Astrocyte of the cerebellum (primary cell): ENCODE measurements at regions not wholly inside any gene's neighbourhood (a gene's known extent, or its start where the extent isn't known, plus 50 kb on each side); places are given as distances from the start of the nearest gene placed in this dataset.

ENCODE experiments used
- DNase-seq: peaks from one replicate; pipeline ENCODE4 v3.0.0-alpha.2; 2011; ENCODE audit warnings: low read depth
- H3K4me3 ChIP-seq: 2 replicates; pipeline ENCODE4 v1.5.1; 2011; ENCODE audit warnings: mild to moderate bottlenecking, low read depth, low read length, moderate library complexity
- CTCF ChIP-seq: IDR thresholded peaks from 2 replicates; pipeline ENCODE4 v1.5.1; 2012; ENCODE audit warnings: low read length, low read depth, moderate library complexity, mild to moderate bottlenecking; ENCODE audit errors: missing control alignments
- in situ Hi-C: cut with HindIII; loops from 2 replicates; pipeline ENCODE4 v1.10.0; 2017; ENCODE audit warnings: low sequenced_read_pairs

- H3K4me3 ChIP-seq: no peak overlapping the region
- DNase-seq: no peak
- in situ Hi-C loops: no loop called here
- no peak for TF ChIP-seq CTCF
These were observed 53.2 kb upstream of the HIF1A start for GRCh38 chr14:61641914-61642613.

GRCh38 chr14:61642614-61642982 is 52.7 kb upstream of the HIF1A start:
- in situ Hi-C loops: no loop called here
- no peak for TF ChIP-seq CTCF
- no peak for DNase-seq
- no peak overlapping the region for H3K4me3 ChIP-seq

GRCh38 chr14:61643555-61643954 is 51.8 kb upstream of the HIF1A start:
- TF ChIP-seq CTCF: no peak
- DNase-seq: no peak
- no peak overlapping the region for H3K4me3 ChIP-seq
- in situ Hi-C loops: no loop called here

GRCh38 chr14:61644175-61644574 is 51.1 kb upstream of the HIF1A start:
- no peak overlapping the region for H3K4me3 ChIP-seq
- in situ Hi-C loops: no loop called here
- no peak for DNase-seq
- TF ChIP-seq CTCF: no peak

- no peak for TF ChIP-seq CTCF
- no peak for DNase-seq
- in situ Hi-C loops: no loop called here
- no peak overlapping the region for H3K4me3 ChIP-seq
These were observed 50.5 kb upstream of the HIF1A start for GRCh38 chr14:61644834-61645233.

- in situ Hi-C loops: no loop called here
- no peak for DNase-seq
- no peak overlapping the region for H3K4me3 ChIP-seq
- TF ChIP-seq CTCF: no peak
These were observed 50.1 kb upstream of the HIF1A start for GRCh38 chr14:61645247-61645646.
